ENCODE measurements at regions not wholly inside any gene's neighbourhood (a gene's known extent, or its start where the extent isn't known, plus 50 kb on each side); places are given as distances from the start of the nearest gene placed in this dataset.

GRCh38 chr13:90156390-90156789 lies 1191.1 kb upstream of the MIR17HG start (continued):
- TF ChIP-seq ZBTB10 (tag by site-specific recombination; IDR thresholded peaks at IDR 0.05) (no peak), PRDM1 (tag by site-specific recombination; IDR thresholded peaks at IDR 0.05) (no peak), ZNF596 (tag by site-specific recombination; IDR thresholded peaks at IDR 0.05) (no peak), KLF9 (tag by site-specific recombination; IDR thresholded peaks at IDR 0.05; ENCODE audit: low read depth) (no peak), ZNF48 (tag by site-specific recombination; IDR thresholded peaks at IDR 0.05) (no peak), ZNF548 (tag by site-specific recombination; IDR thresholded peaks at IDR 0.05) (no peak), ZNF169 (tag by site-specific recombination; IDR thresholded peaks at IDR 0.05) (no peak), ZNF571 (tag by site-specific recombination; IDR thresholded peaks at IDR 0.05) (no peak), ZBTB8A (tag by site-specific recombination; IDR thresholded peaks at IDR 0.05) (no peak)

- POLR2A ChIA-PET, result no interaction called here
- CTCF ChIA-PET, result interaction anchor here (0.6 to 0.7 kb wide), 2 partner anchors 39 to 683 kb away, joined by 3 to 4 read pairs; no protein-coding TSS in a partner anchor
- Histone ChIP-seq H3K4me1 (ENCODE audit: control insufficient read depth, insufficient read depth, low read length) (no peaks in the 10 kb centered on the region), H3K36me3 (ENCODE audit: control insufficient read depth in 2 of 2, insufficient read depth in 1 of 2, low read length in 2 of 2) (no peaks in the 10 kb centered on the region), H3K27ac (ENCODE audit: extremely low read depth, low read depth, low read length) (no peak overlapping the region), H3K4me3 (ENCODE audit: low read depth, low read length) (no peak overlapping the region), H3K9me3 (ENCODE audit: control insufficient read depth, insufficient read depth, low read depth, low read length) (no peaks in the 10 kb centered on the region)
- TF ChIP-seq ZNF37A (tag by site-specific recombination; IDR thresholded peaks at IDR 0.05) (no peak), OVOL3 (tag by site-specific recombination; IDR thresholded peaks at IDR 0.05) (no peak), ZSCAN5A (tag by site-specific recombination; IDR thresholded peaks at IDR 0.05) (no peak), ZFP37 (tag by site-specific recombination; IDR thresholded peaks at IDR 0.05) (no peak), ZFP3 (tag by site-specific recombination; IDR thresholded peaks at IDR 0.05; ENCODE audit: low read depth) (no peak), ZNF132 (tag by site-specific recombination; IDR thresholded peaks at IDR 0.05; ENCODE audit: borderline replicate concordance) (no peak), ZBTB44 (tag by site-specific recombination; IDR thresholded peaks at IDR 0.05) (no peak), ZNF664 (tag by site-specific recombination; IDR thresholded peaks at IDR 0.05) (no peak), TCF7L2 (IDR thresholded peaks at IDR 0.05; ENCODE audit: borderline replicate concordance, low read depth, low read length) (no peak)
These were observed 1178.5 kb upstream of the MIR17HG start for GRCh38 chr13:90168953-90169352.

GRCh38 chr13:90170208-90170607 lies 1177.3 kb upstream of the MIR17HG start:
- H3K9me3 ChIP-seq (ENCODE audit: control insufficient read depth, insufficient read depth, low read depth, low read length), result no peaks in the 10 kb centered on the region
- H3K4me1 ChIP-seq (ENCODE audit: control insufficient read depth, insufficient read depth, low read length), result no peaks in the 10 kb centered on the region
- no peak overlapping the region for H3K4me3 ChIP-seq (ENCODE audit: low read depth, low read length)
- ChIA-PET CTCF (no interaction called here), POLR2A (no interaction called here)
- H3K27ac ChIP-seq (ENCODE audit: extremely low read depth, low read depth, low read length), result no peak overlapping the region
- H3K36me3 ChIP-seq (ENCODE audit: control insufficient read depth in 2 of 2, insufficient read depth in 1 of 2, low read length in 2 of 2), result no peaks in the 10 kb centered on the region
- TF ChIP-seq ZNF341 (tag by site-specific recombination; IDR thresholded peaks at IDR 0.05; ENCODE audit: low read depth) (no peak), ZNF518A (tag by site-specific recombination; conservative IDR thresholded peaks at IDR 0.05; ENCODE audit: low read depth) (no peak), GLI2 (tag by site-specific recombination; IDR thresholded peaks at IDR 0.05; ENCODE audit: borderline replicate concordance, low read depth) (no peak), ZNF404 (tag by site-specific recombination; IDR thresholded peaks at IDR 0.05) (no peak), RBAK (tag by site-specific recombination; IDR thresholded peaks at IDR 0.05) (no peak), ZNF274 (IDR thresholded peaks at IDR 0.05; ENCODE audit: low read length) (no peak), ZNF274 (tag by site-specific recombination; IDR thresholded peaks at IDR 0.05; ENCODE audit: borderline replicate concordance) (no peak)

Measured in HEK293 (cell line).